NCI-H128 (cell line): ENCODE measurements at regions not wholly inside any gene's neighbourhood (a gene's known extent, or its start where the extent isn't known, plus 50 kb on each side); places are given as distances from the start of the nearest gene placed in this dataset.
"Not testable (repeated sequence)": the region's sequence is repeated elsewhere in the genome, so short reads cannot be mapped to it uniquely, and the experiment has no call there.

Source experiments
- DNase-seq: peaks from one replicate; lab custom pipeline; 2025; ENCODE audit not compliant: unreplicated experiment; lab: John Stamatoyannopoulos, UW

GRCh38 chr7:49660170-49660783 lies 113.2 kb upstream of the VWC2 start:
- DNase-seq: no peak

- no peak for DNase-seq
Observed at GRCh38 chr7:49660976-49661375, 112.5 kb upstream of the VWC2 start.

GRCh38 chr7:49665963-49666362 lies 107.5 kb upstream of the VWC2 start:
- not testable (repeated sequence) for DNase-seq

GRCh38 chr7:49666764-49667163 lies 106.7 kb upstream of the VWC2 start:
- DNase-seq: no peak

GRCh38 chr7:49669285-49669684 lies 104.2 kb upstream of the VWC2 start:
- DNase-seq: no peak

- DNase-seq: no peak
Observed at GRCh38 chr7:49669692-49670260, 103.7 kb upstream of the VWC2 start.

- DNase-seq: no peak
Observed at GRCh38 chr7:49670991-49671390, 102.4 kb upstream of the VWC2 start.

GRCh38 chr7:49692516-49692915 lies 80.9 kb upstream of the VWC2 start:
- DNase-seq: no peak

GRCh38 chr7:49695971-49696370 lies 77.5 kb upstream of the VWC2 start:
- no peak for DNase-seq

- DNase-seq: no peak
Observed at GRCh38 chr7:49700841-49701240, 72.6 kb upstream of the VWC2 start.

GRCh38 chr7:49702099-49702498 lies 71.3 kb upstream of the VWC2 start:
- DNase-seq: no peak

GRCh38 chr7:49703337-49703736 lies 70.1 kb upstream of the VWC2 start:
- no peak for DNase-seq

- DNase-seq: no peak
Observed at GRCh38 chr7:49703881-49704280, 69.6 kb upstream of the VWC2 start.

GRCh38 chr7:49706106-49706505 lies 67.3 kb upstream of the VWC2 start:
- no peak for DNase-seq

GRCh38 chr7:49707891-49708290 lies 65.5 kb upstream of the VWC2 start:
- no peak for DNase-seq

GRCh38 chr7:49708590-49708989 lies 64.8 kb upstream of the VWC2 start:
- no peak for DNase-seq

GRCh38 chr7:49711072-49711723 lies 62.2 kb upstream of the VWC2 start:
- DNase-seq: not testable (repeated sequence)

- no peak for DNase-seq
Observed at GRCh38 chr7:49714182-49714581, 59.3 kb upstream of the VWC2 start.

GRCh38 chr7:49715486-49715885 lies 58.0 kb upstream of the VWC2 start:
- DNase-seq: no peak

GRCh38 chr7:49717547-49717946 lies 55.9 kb upstream of the VWC2 start:
- DNase-seq: no peak

GRCh38 chr7:49718760-49719159 lies 54.7 kb upstream of the VWC2 start:
- DNase-seq: no peak

- no peak for DNase-seq
Observed at GRCh38 chr7:49721441-49721840, 52.0 kb upstream of the VWC2 start.
